ENCODE measurements at regions not wholly inside any gene's neighbourhood (a gene's known extent, or its start where the extent isn't known, plus 50 kb on each side); places are given as distances from the start of the nearest gene placed in this dataset.

DNA sequence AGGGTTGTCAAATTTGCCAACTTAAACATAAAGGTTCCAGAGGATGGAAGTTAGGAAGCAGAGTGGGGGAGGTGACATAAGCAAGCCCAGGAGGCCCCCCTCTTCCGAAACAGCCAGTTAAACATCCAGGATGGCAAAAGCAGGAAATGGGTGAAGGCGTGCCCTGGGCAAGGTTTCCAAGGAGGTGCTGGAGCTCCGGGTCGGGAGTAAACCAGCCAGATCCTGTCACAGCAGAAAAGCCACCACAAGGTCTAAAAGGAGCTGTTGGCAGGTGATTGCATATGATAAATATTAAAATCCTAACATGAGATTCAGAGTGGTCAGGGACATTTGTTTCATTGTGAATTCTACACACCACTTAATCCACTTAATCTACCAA lies 572.2 kb upstream of the SALL3 start:
- FAIRE-seq: no peak
- BruUV-seq (replicated peaks): no TSS peak

DNA sequence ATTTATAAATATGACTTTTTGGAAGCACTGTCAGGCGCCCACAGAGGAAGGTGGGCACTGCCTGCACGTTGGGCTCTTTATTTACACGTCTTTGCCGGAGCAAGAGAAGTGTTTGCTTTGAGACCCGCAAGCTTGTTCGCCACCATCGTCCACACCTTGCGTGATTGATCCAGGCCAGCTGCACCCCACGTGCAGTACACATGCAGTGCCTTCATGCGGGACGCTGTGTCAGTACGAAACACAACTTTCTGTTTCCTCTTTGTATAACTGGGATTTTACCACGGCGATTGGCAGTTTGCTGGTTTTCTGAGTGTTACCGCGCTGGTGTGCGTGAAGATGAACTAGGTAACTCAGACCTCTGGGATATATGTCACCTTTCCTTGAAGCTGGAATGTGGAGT lies 571.0 kb upstream of the SALL3 start:
- POLR2A ChIA-PET: no interaction called here
- DNase-seq (ENCODE audit: low spot score): no peak
- BruUV-seq (replicated peaks): no TSS peak
- TF ChIP-seq, protein P1, sequence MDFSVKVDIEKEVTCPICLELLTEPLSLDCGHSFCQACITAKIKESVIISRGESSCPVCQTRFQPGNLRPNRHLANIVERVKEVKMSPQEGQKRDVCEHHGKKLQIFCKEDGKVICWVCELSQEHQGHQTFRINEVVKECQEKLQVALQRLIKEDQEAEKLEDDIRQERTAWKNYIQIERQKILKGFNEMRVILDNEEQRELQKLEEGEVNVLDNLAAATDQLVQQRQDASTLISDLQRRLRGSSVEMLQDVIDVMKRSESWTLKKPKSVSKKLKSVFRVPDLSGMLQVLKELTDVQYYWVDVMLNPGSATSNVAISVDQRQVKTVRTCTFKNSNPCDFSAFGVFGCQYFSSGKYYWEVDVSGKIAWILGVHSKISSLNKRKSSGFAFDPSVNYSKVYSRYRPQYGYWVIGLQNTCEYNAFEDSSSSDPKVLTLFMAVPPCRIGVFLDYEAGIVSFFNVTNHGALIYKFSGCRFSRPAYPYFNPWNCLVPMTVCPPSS (IDR thresholded peaks at IDR 0.05): no peak
- TF ChIP-seq SIX1 (CRISPR knock-in tag; IDR thresholded peaks at IDR 0.05; ENCODE audit: borderline replicate concordance): no peak
- no peak for TF ChIP-seq WIZ (CRISPR knock-in tag; IDR thresholded peaks at IDR 0.05)
- no peak for TF ChIP-seq ZFYVE20 (CRISPR knock-in tag; IDR thresholded peaks at IDR 0.05; ENCODE audit: borderline replicate concordance, low read depth)
- TF ChIP-seq ZNF138 (CRISPR knock-in tag; IDR thresholded peaks at IDR 0.05; ENCODE audit: low read depth): no peak
- no peak for TF ChIP-seq TEAD3 (CRISPR knock-in tag; optimal IDR thresholded peaks at IDR 0.05; ENCODE audit: borderline replicate concordance)
- TF ChIP-seq CREM (IDR thresholded peaks at IDR 0.05): no peak
- no peak for TF ChIP-seq CREM (CRISPR knock-in tag; IDR thresholded peaks at IDR 0.05)
- TF ChIP-seq, protein P2, sequence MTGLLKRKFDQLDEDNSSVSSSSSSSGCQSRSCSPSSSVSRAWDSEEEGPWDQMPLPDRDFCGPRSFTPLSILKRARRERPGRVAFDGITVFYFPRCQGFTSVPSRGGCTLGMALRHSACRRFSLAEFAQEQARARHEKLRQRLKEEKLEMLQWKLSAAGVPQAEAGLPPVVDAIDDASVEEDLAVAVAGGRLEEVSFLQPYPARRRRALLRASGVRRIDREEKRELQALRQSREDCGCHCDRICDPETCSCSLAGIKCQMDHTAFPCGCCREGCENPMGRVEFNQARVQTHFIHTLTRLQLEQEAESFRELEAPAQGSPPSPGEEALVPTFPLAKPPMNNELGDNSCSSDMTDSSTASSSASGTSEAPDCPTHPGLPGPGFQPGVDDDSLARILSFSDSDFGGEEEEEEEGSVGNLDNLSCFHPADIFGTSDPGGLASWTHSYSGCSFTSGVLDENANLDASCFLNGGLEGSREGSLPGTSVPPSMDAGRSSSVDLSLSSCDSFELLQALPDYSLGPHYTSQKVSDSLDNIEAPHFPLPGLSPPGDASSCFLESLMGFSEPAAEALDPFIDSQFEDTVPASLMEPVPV (CRISPR knock-in tag; IDR thresholded peaks at IDR 0.05): no peak
- TF ChIP-seq SOX13 (IDR thresholded peaks at IDR 0.05): no peak
- TF ChIP-seq SOX13 (CRISPR knock-in tag; conservative IDR thresholded peaks at IDR 0.05 in 1 of 2, IDR thresholded peaks at IDR 0.05 in 1 of 2): no peak
- no peak for TF ChIP-seq SPEN (CRISPR knock-in tag; IDR thresholded peaks at IDR 0.05; ENCODE audit: low read depth)
- TF ChIP-seq ZNF446 (CRISPR knock-in tag; IDR thresholded peaks at IDR 0.05): no peak
- no peak for TF ChIP-seq ZNF317 (CRISPR knock-in tag; IDR thresholded peaks at IDR 0.05)
- no peak for TF ChIP-seq HNRNPK (IDR thresholded peaks at IDR 0.05; ENCODE audit: low read depth, low read length, poor library complexity, severe bottlenecking)
- TF ChIP-seq TCF7L2 (IDR thresholded peaks at IDR 0.05; ENCODE audit: low read depth, low read length): no peak
- no peak for TF ChIP-seq SP5 (CRISPR knock-in tag; IDR thresholded peaks at IDR 0.05; ENCODE audit: borderline replicate concordance, low read depth)

More for the DNA sequence above, 572.2 kb upstream of the SALL3 start:
- TF ChIP-seq SNAI1 (CRISPR knock-in tag; IDR thresholded peaks at IDR 0.05; ENCODE audit: borderline replicate concordance) (no peak), GABPA (IDR thresholded peaks at IDR 0.05; ENCODE audit: low read depth, low read length) (no peak), GABPA (CRISPR knock-in tag; IDR thresholded peaks at IDR 0.05; ENCODE audit: low read depth) (no peak), ARNT2 (CRISPR knock-in tag; IDR thresholded peaks at IDR 0.05; ENCODE audit: low read depth) (no peak), ZNF850 (CRISPR knock-in tag; conservative IDR thresholded peaks at IDR 0.05) (no peak), ELF3 (CRISPR knock-in tag; IDR thresholded peaks at IDR 0.05) (no peak), PHF8 (CRISPR knock-in tag; IDR thresholded peaks at IDR 0.05) (no peak)
- no peak for DNase-seq (ENCODE audit: low spot score)
- H3K36me3 ChIP-seq (replicated peaks in 1 of 2; ENCODE audit: control insufficient read depth in 1 of 2, insufficient read depth in 2 of 2, low read length in 2 of 2): no peaks in the 10 kb centered on the region
- no peak overlapping the region for H3K4me2 ChIP-seq (ENCODE audit: low read depth, low read length)
- no peaks in the 10 kb centered on the region for H3K9me3 ChIP-seq (ENCODE audit: low read length)
- no peak overlapping the region for H3K27ac ChIP-seq (ENCODE audit: extremely low read length, insufficient read depth, low read length)
- no peaks in the 10 kb centered on the region for H3K79me2 ChIP-seq (ENCODE audit: insufficient read depth, low read length)
- intact Hi-C loops (cut with micrococcal nuclease; ENCODE audit: unreplicated experiment) (no loop called here), in situ Hi-C loops (cut with HindIII; ENCODE audit: extremely low pct_ligation_motif_present, low pct_unique_long_range_greater_than_20kb) (no loop called here)
- no peaks in the 10 kb centered on the region for H3K4me1 ChIP-seq (ENCODE audit: insufficient read depth, low read length)
- no peak overlapping the region for H3K9ac ChIP-seq (ENCODE audit: insufficient read depth, low read depth, low read length)
- ChIA-PET CTCF (ENCODE audit: low intra/inter-chr PET ratio, low total read pairs) (no interaction called here), POLR2A (no interaction called here)
- no peak overlapping the region for H2AFZ ChIP-seq (ENCODE audit: low read length)
- 24% methylated on average over 4 of the region's 4 CpGs for WGBS (ENCODE audit: low lambda C conversion rate)
- no peak overlapping the region for H3K4me3 ChIP-seq (replicated peaks in 1 of 3; ENCODE audit: insufficient read depth in 1 of 3, low read depth in 2 of 3, low read length in 3 of 3)
- ATAC-seq: no peak
- H4K20me1 ChIP-seq (ENCODE audit: insufficient read depth, low read length): no peaks in the 10 kb centered on the region
- H3K27me3 ChIP-seq (ENCODE audit: control insufficient read depth in 1 of 2, insufficient read depth in 2 of 2, low read length in 2 of 2): peaks cover 2 to 46% of the 10 kb centered on the region in 2 experiments; a peak in 4 of 5 replicates

More for the DNA sequence above, 571.0 kb upstream of the SALL3 start:
- H3K4me3 ChIP-seq (replicated peaks in 1 of 3; ENCODE audit: insufficient read depth in 1 of 3, low read depth in 2 of 3, low read length in 3 of 3): no peak overlapping the region
- CTCF ChIA-PET (ENCODE audit: low intra/inter-chr PET ratio, low total read pairs): no interaction called here
- WGBS (ENCODE audit: low lambda C conversion rate): 55% methylated on average over 17 of the region's 17 CpGs
- in situ Hi-C loops (cut with HindIII; ENCODE audit: extremely low pct_ligation_motif_present, low pct_unique_long_range_greater_than_20kb) (no loop called here), intact Hi-C loops (cut with micrococcal nuclease; ENCODE audit: unreplicated experiment) (no loop called here)
- H3K4me1 ChIP-seq (ENCODE audit: insufficient read depth, low read length): no peaks in the 10 kb centered on the region
- H3K4me2 ChIP-seq (ENCODE audit: low read depth, low read length): no peak overlapping the region
- FAIRE-seq (no peak), ATAC-seq (no peak)
- no peaks in the 10 kb centered on the region for H3K79me2 ChIP-seq (ENCODE audit: insufficient read depth, low read length)
- H4K20me1 ChIP-seq (ENCODE audit: insufficient read depth, low read length): no peaks in the 10 kb centered on the region
- H3K27me3 ChIP-seq (ENCODE audit: control insufficient read depth in 1 of 2, insufficient read depth in 2 of 2, low read length in 2 of 2): peaks cover 2 to 38% of the 10 kb centered on the region in 2 experiments; a peak in 4 of 5 replicates
- H3K9ac ChIP-seq (ENCODE audit: insufficient read depth, low read depth, low read length): no peak overlapping the region
- H3K27ac ChIP-seq (ENCODE audit: extremely low read length, insufficient read depth, low read length): no peak overlapping the region
- no peaks in the 10 kb centered on the region for H3K9me3 ChIP-seq (ENCODE audit: low read length)
- H2AFZ ChIP-seq (ENCODE audit: low read length): no peak overlapping the region
- no peaks in the 10 kb centered on the region for H3K36me3 ChIP-seq (replicated peaks in 1 of 2; ENCODE audit: control insufficient read depth in 1 of 2, insufficient read depth in 2 of 2, low read length in 2 of 2)

Data from HepG2 (cell line).